MG63 (cell line): ENCODE measurements at regions not wholly inside any gene's neighbourhood (a gene's known extent, or its start where the extent isn't known, plus 50 kb on each side); places are given as distances from the start of the nearest gene placed in this dataset.
"Not testable (repeated sequence)": the region's sequence is repeated elsewhere in the genome, so short reads cannot be mapped to it uniquely, and the experiment has no call there.

Experiments used
- DNase-seq: peaks from one replicate; pipeline ENCODE4 v3.0.0-alpha.2; 2020
- H3K27me3 ChIP-seq: fragments of 250-450 bp; sonication (Bioruptor Pico); 2 replicates; pipeline ENCODE4 v1.5.1; 2020; ENCODE audit warnings: mild to moderate bottlenecking, moderate library complexity
- H3K36me3 ChIP-seq: fragments of 250-450 bp; sonication (Bioruptor Pico); 2 replicates; pipeline ENCODE4 v1.5.1; 2020; ENCODE audit warnings: mild to moderate bottlenecking, moderate library complexity
- H3K4me3 ChIP-seq: fragments of 250-450 bp; sonication (Bioruptor Pico); 2 replicates; pipeline ENCODE4 v1.5.1; 2020; ENCODE audit warnings: mild to moderate bottlenecking, moderate library complexity
- H3K9me3 ChIP-seq: fragments of 250-450 bp; sonication (Bioruptor Pico); 2 replicates; pipeline ENCODE4 v1.5.1; 2020; ENCODE audit warnings: mild to moderate bottlenecking, moderate library complexity

DNA sequence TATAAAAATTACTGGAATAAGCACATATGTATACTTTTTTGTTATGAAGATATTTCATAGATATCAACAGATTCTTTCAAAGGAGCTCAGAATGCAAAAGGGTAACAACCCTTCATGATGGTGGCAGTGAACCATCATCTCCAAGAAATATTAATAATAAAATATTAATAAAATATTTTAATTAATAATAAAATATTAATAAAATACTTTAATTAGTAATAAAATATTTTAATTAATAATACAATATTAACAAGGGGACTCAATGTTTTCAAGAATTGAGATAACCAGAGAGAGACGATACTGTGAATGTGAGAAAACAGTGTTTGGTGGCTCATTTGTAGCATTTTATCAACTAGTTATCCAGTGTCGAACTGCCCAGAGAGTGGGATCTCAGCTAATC is 86.0 kb upstream of the NT5E start:
- Histone ChIP-seq H3K36me3 (no peaks in the 10 kb centered on the region), H3K4me3 (no peak overlapping the region), H3K27me3 (no peaks in the 10 kb centered on the region), H3K9me3 (no peaks in the 10 kb centered on the region)
- no peak for DNase-seq

DNA sequence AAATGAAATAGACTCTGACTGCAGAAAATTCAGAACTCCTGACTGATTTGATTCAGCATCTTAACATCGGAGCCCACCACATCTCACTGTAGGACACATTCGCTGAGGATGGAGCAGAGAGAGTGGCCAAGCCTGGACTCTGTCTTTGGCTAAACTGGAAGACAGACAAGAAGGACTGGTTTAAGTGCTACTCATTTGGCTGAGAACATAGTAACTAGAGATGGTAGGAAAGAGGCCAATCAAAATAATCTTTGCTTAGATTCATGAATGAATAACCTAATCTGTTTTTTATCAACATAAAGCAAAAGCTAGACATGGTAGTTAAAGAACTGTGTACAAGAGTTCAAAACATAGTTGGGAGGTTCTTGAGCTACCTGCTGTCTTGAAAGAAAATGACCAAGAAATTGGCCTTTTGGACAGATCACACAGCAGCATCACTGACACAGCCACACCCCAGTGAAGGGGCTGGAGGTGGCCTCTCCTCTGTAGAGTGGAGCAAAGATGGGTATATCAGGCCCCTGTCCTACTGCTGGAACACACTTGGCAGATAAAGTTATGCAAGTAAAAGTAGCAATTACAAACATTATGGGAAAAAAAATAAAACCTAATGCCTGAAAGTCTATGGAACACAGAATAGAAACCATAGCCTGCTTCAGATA is 87.1 kb upstream of the NT5E start:
- no peaks in the 10 kb centered on the region for H3K27me3 ChIP-seq
- H3K36me3 ChIP-seq = no peaks in the 10 kb centered on the region
- peak; percentile 5 for DNase-seq
- H3K9me3 ChIP-seq = no peaks in the 10 kb centered on the region
- no peak overlapping the region for H3K4me3 ChIP-seq

DNA sequence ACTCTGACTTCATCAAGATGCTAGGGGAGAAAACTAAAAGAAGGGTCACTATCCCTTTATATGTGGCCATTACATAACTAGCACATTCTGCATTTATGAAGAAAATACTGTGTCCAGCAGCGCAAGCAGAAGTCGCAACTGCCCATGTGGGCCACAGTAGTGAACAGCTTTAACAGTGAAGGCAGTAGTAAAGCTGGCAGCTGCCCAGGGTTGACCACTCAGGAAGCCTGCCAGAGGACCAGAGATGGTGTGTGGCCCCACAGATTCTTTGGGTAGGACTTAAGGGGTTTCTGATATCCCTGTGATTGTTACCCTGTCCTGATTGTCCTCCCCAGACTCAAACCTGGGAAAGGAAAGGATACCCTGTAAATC is 88.3 kb upstream of the NT5E start:
- H3K4me3 ChIP-seq = no peak overlapping the region
- H3K27me3 ChIP-seq = no peaks in the 10 kb centered on the region
- H3K36me3 ChIP-seq = no peaks in the 10 kb centered on the region
- DNase-seq = peak; percentile 14
- H3K9me3 ChIP-seq = no peaks in the 10 kb centered on the region

DNA sequence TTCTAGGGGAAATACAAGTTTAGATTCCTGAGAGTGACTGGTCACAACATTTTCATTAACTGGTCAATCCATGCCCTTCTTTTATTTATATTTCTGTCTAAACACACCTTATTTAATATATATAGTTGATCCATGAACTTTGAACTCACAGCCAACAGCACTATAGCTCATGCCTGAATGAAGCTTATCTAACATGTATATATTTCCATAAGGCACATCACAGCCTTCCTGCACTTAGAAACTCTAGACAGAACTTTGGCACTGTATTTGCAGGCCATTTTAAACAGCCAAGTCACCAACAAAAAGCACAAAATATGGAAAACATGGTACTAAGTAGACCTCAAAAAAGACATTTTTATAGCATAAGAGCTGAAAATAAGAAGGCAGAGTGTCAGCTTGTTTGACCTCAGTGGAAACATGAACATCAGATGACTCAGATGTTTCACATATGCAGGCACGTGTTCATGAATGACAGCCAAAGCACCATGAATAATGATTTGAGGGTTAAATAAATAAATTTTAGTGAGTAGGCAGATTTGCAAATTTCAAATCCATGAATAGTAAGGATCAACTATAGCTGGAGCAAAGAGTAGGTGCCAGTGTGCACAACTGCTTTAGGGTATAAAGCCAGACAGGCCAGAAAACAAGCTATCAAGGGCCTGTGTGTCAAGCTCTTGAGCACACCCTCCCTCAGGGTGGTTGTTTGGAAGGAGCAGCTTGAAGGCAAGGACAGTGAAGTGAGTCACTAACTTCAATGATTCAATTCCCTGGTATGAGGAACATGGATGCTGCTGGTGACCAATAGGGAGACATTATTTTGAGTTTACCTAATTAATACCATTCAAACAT is 88.9 kb upstream of the NT5E start:
- no peaks in the 10 kb centered on the region for H3K9me3 ChIP-seq
- no peak overlapping the region for H3K4me3 ChIP-seq
- H3K27me3 ChIP-seq = no peaks in the 10 kb centered on the region
- DNase-seq = peak; percentile 89
- no peaks in the 10 kb centered on the region for H3K36me3 ChIP-seq

DNA sequence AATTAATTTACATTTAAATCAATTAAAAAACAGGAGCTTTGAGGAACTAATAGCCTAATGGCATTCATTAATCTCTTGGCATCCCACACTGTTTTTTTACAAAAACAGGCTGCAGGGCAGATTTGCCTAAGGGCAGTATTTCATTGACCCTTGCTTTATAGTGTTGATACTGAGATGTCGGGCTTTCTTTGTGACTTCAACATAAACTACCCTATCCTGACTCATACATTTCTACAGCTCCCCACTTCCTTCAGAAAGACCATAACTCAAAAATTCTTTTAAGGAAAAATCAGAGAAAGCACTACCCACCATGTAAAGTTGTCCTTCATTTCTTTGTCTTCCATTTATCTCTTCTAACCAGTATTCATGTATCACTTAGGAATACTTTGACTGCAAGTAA is 92.2 kb upstream of the NT5E start:
- H3K36me3 ChIP-seq = no peaks in the 10 kb centered on the region
- no peaks in the 10 kb centered on the region for H3K9me3 ChIP-seq
- no peak for DNase-seq
- no peaks in the 10 kb centered on the region for H3K27me3 ChIP-seq
- no peak overlapping the region for H3K4me3 ChIP-seq

DNA sequence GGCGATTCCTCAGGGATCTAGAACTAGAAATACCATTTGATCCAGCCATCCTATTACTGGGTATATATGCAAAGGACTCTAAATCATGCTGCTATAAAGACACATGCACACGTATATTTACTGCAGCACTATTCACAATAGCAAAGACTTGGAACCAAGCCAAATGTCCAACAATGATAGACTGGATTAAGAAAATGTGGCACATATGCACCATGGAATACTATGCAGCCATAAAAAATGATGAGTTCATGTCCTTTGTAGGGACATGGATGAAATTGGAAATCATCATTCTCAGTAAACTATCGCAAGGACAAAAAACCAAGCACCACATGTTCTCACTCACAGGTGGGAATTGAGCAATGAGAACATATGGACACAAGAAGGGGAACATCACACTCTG is 93.1 kb upstream of the NT5E start:
- not testable (repeated sequence) for H3K27me3 ChIP-seq, DNase-seq, H3K36me3 ChIP-seq, H3K4me3 ChIP-seq, H3K9me3 ChIP-seq

DNA sequence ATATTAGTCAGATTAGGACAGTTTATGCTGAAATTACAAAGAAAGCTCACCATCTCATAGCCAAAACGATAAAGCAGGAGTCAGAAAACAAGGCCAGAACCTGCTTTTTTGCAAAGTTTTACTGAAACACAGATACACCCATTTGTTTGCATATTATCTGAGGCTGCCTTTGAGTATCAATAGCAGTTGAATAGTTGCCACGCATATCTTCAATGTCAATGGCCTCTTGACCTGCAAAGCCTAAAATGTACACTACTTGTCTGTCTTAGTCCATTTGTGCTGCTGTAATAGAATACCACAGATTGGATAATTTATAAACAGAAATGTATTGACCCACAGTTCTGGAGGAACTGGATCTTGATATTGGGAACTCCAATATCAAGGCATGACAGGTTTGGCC is 94.1 kb upstream of the NT5E start:
- Histone ChIP-seq H3K27me3 (no peaks in the 10 kb centered on the region), H3K9me3 (no peaks in the 10 kb centered on the region), H3K36me3 (no peaks in the 10 kb centered on the region), H3K4me3 (no peak overlapping the region)
- DNase-seq = no peak

DNA sequence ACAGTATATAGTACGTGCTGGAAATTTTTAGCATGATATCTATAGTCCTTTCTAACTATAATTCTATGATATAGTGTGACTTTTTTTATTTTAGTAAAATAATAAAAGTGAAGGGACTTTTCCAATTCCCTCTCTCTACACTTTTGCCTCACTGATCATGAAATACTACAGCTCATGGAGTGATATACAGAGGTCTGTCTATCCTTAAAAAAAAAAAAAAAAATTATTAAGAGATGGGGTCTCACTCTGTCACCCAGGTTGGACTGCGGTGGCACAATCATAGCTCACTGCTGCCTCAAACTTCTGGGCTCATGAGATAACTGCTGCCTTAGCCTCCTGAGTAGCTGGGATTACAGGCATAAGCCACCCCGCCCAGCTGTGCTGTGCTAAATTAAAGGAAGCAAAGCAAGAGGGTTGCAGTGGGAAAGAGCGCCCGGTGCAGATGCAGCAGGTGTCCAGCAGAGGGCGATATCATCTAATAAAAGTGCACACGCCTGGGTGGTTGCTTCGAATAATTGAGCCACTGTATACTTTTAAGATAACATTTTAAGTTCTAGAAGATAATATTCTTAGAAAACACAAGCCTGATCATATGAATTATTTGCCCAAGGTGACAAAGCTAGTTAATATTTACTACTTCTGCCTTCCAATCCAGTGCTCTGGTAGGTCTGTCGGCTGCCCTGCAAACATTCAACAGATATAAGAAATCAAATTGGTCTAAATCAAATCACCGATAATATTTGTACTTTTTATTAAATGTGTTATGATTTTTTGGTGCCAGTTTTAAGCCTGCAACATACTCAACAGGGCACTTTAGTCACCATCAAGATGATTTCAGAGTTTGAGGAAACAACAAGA is 94.9 kb upstream of the NT5E start:
- Histone ChIP-seq H3K9me3 (no peaks in the 10 kb centered on the region), H3K36me3 (no peaks in the 10 kb centered on the region), H3K4me3 (no peak overlapping the region), H3K27me3 (no peaks in the 10 kb centered on the region)
- peak; percentile 69 for DNase-seq

DNA sequence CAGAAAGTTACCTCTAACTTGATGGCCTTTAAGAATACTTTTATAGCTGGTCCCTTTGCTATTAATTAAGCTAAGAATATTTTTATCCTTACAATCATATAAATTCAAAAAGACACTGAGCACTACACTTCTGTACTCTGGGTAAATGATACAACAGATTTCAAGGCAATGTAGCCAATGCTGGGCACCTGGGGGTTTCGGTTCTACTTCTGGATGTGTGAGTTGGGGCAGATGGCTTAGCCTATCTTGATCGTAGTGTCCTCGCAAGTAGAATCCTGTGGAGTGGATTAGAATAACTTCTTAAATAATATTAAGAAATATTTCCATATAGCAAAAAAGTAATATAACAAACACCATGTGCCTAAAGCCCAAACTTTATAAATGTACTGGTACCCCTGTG is 96.9 kb upstream of the NT5E start:
- H3K4me3 ChIP-seq = no peak overlapping the region
- no peaks in the 10 kb centered on the region for H3K9me3 ChIP-seq
- no peaks in the 10 kb centered on the region for H3K27me3 ChIP-seq
- no peaks in the 10 kb centered on the region for H3K36me3 ChIP-seq
- DNase-seq = no peak

DNA sequence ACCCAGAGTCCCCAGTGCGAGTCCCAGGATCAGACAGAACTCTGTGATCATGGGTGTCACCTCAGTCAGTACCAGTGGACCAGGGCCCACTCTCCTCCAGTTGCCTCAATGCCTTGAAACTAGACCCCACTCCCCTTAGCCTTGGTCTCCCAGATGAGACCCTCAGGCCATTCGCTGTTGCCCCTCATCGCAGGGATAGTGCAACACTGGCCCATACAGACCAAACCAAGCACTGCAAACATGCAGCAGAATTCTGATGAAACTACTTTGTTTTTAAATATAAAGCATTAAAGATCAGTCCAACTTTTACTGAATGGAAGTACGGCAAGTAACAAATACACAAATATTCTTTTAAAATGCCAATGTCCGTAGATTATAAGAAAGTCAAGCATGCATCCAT is 101.2 kb upstream of the NT5E start:
- H3K9me3 ChIP-seq = no peaks in the 10 kb centered on the region
- no peaks in the 10 kb centered on the region for H3K36me3 ChIP-seq
- H3K4me3 ChIP-seq = no peak overlapping the region
- DNase-seq = no peak
- H3K27me3 ChIP-seq = no peaks in the 10 kb centered on the region

DNA sequence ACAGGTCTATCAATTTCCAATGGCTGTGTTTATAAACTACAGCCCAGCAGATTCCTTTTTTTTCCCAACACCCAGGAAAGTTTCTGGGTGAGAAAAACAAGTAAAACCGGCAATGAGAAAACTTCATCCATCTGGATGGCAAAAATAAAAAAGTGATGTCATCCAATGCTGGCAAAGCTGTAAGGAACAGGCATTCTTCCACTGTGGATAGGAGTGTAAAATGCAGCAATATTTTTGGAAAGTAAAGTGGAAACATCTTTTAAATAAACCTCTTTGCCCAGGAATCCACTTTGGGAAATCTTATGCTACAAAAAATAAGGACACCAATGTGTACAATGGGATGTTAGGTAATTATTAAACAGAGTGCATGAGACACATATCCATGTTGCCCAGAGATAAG is 102.1 kb upstream of the NT5E start:
- no peaks in the 10 kb centered on the region for H3K9me3 ChIP-seq
- H3K36me3 ChIP-seq = no peaks in the 10 kb centered on the region
- DNase-seq = no peak
- no peaks in the 10 kb centered on the region for H3K27me3 ChIP-seq
- H3K4me3 ChIP-seq = no peak overlapping the region

DNA sequence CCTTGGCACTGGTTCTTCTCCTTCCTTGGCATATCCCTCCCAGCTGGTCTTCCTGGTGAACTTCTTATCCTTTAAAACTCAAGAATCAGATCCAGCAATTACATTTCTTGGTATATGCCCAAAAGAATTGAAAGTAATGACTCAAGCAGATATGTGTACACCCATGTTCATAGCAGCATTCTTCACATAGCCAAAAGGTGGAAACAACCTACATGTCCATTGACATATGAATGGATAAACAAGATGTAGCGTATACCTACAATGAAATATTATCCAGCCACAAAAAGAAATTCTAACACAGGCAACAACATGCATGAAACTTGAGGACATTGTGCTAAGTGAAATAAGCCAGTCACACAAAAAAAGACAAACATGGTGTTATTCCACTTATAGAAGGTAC is 103.7 kb upstream of the NT5E start:
- Histone ChIP-seq H3K9me3 (no peaks in the 10 kb centered on the region), H3K36me3 (no peaks in the 10 kb centered on the region), H3K27me3 (no peaks in the 10 kb centered on the region), H3K4me3 (no peak overlapping the region)
- DNase-seq = peak; percentile 7

DNA sequence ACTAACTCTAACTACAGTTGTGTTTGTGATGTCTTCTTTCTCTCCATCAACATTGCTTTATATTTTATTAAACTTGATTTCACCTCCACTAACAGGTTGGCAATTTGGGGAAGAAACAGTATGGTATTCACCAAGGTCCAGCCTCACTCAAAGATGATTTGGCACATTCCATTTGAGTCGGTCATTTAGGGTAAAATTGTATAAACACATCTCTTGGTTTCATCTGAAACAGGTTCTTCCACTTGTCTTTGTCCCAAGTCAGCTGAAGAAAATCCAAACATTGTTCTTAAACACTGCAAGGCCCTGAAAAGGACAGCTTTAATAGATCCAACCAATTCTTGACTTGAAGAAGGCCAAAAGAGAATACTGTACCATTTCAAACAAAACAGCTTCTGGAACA is 104.9 kb upstream of the NT5E start:
- H3K4me3 ChIP-seq = no peak overlapping the region
- H3K9me3 ChIP-seq = no peaks in the 10 kb centered on the region
- no peaks in the 10 kb centered on the region for H3K36me3 ChIP-seq
- no peaks in the 10 kb centered on the region for H3K27me3 ChIP-seq
- DNase-seq = no peak

DNA sequence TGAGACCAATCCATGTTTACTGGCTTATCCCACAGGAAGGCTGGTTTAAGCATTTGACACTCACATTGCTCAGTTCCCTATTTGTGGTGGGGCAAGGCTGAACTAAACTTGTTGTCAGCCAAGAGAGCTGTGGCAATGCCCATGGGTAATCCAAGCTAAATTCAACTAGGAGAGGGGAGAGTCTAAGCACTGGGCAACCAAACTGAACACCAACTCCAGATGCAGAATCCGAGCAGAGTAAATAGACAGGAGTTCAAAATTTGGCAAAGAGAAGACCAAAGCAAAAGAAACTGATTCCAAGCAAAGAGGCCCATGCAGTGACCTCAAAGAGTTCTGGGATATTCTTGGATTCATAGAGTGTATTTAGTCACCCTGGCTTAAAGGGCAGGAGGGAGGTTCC is 106.5 kb upstream of the NT5E start:
- Histone ChIP-seq H3K36me3 (no peaks in the 10 kb centered on the region), H3K9me3 (no peaks in the 10 kb centered on the region; the same call in 1 of the 2 replicates), H3K4me3 (no peak overlapping the region), H3K27me3 (no peaks in the 10 kb centered on the region)
- no peak for DNase-seq

DNA sequence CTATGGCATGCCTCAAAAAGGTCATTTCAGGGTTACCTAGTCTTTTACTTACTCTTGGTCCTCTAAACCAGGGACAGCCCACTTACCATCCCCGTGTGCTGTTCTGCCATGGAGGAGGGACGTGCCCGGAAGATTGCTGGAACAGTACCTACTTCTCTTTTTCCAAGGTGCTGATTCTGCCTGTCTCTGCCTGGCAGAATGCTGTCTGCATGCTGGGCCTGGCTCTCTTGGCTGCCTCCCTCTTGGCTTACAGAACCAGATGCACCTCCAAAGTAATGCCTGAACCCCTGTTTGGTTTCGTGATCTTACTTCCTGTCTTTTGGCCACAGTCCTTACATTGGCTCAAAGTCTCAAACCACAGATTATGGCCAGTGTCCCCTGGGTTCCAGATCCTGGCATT is 120.7 kb upstream of the NT5E start:
- no peaks in the 10 kb centered on the region for H3K9me3 ChIP-seq
- no peak overlapping the region for H3K4me3 ChIP-seq
- H3K27me3 ChIP-seq = no peaks in the 10 kb centered on the region
- no peak for DNase-seq
- H3K36me3 ChIP-seq = no peaks in the 10 kb centered on the region

DNA sequence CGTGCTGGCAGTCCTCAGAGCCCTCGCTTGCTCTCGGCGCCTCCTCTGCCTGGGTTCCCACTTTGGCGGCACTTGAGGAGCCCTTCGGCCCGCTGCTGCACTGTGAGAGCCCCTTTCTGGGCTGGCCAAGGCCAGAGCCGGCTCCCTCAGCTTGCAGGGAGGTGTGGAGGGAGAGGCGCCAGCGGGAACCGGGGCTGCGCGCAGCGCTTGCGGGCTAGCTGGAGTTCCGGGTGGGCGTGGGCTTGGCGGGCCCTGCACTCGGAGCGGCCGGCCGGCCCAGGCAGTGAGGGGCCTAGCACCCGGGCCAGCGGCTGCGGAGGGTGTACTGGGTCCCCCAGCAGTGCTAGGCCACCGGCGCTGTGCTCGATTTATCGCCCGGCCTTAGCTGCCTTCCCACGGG is 124.1 kb upstream of the NT5E start:
- H3K36me3 ChIP-seq, H3K27me3 ChIP-seq, DNase-seq, H3K9me3 ChIP-seq, H3K4me3 ChIP-seq: not testable (repeated sequence)

DNA sequence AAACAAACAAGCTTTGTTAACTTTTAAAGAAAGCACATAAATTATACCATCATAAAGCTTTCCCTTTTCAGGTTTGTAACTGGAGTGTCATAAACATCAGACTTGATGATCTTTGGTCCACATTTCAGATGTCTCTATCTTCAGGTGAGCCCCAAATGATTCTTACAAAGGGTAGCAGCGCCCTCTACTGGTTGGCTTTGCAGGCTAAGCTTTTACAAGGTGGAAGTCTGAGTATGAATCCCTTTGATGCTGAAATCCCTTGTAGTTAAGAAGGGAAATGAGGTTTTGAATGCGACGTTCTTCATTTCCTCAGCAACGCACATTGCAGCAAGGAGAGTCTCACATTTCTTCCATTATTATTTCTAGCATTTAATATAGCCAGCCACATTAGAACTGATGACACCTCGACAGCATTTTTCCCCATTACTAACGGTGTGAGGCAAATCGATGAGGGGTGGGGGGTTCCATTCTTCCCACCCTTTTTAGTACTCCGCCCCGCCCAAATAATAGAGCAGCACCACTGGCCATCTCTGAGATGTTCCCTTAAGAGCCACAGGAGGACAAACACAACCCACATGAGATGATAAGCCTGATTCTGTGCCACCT is 126.3 kb upstream of the NT5E start:
- Histone ChIP-seq H3K9me3 (peaks cover 2% of the 10 kb centered on the region; the same call in 1 of the 2 replicates), H3K27me3 (no peaks in the 10 kb centered on the region), H3K4me3 (no peak overlapping the region), H3K36me3 (no peaks in the 10 kb centered on the region)
- peak; percentile 64 for DNase-seq
